ENCODE measurements at regions not wholly inside any gene's neighbourhood (a gene's known extent, or its start where the extent isn't known, plus 50 kb on each side); places are given as distances from the start of the nearest gene placed in this dataset.

DNA sequence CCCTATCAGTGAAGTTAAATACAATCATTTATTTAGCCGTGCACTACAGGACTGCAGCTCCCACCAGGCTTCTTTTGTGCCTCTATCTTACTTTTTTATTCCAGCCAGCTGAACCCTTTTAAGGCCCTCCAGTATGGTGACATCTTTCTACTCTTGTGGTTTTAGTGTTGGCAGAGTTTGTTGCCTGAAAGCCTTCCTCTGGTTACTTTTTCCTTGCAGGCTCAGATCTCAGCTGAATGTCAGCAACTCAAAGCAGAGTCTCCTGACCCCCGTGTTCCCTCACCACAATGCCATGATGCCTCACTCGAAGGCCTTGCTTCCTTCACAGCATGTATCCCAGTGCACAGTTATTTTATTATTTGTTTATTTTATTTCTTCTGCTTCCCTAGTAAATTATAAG is 818.9 kb upstream of the LCORL start:
- no peak for TF ChIP-seq POLR2A (IDR thresholded peaks at IDR 0.05)
- TF ChIP-seq CTCF (IDR thresholded peaks at IDR 0.05) = no peak
- no peak for TF ChIP-seq EP300 (IDR thresholded peaks at IDR 0.05)
